Osteocyte (in vitro differentiated cells): ENCODE measurements at regions not wholly inside any gene's neighbourhood (a gene's known extent, or its start where the extent isn't known, plus 50 kb on each side); places are given as distances from the start of the nearest gene placed in this dataset.

Experiments
- DNase-seq: peaks from one replicate; pipeline ENCODE4 v3.0.0; 2021; ENCODE audit warnings: mixed read lengths; ENCODE audit not compliant: unreplicated experiment; ENCODE audit errors: extremely low spot score
- H3K27ac Mint-ChIP-seq: one replicate; pipeline ENCODE4 v1.8.0; 2021; ENCODE audit warnings: mild to moderate bottlenecking, mixed read lengths; ENCODE audit not compliant: unreplicated experiment
- H3K27me3 Mint-ChIP-seq: one replicate; pipeline ENCODE4 v1.8.0; 2021; ENCODE audit warnings: mixed read lengths; ENCODE audit not compliant: unreplicated experiment
- H3K36me3 Mint-ChIP-seq: one replicate; pipeline ENCODE4 v1.8.0; 2021; ENCODE audit warnings: mixed read lengths; ENCODE audit not compliant: unreplicated experiment
- H3K4me1 Mint-ChIP-seq: one replicate; pipeline ENCODE4 v1.8.0; 2021; ENCODE audit warnings: mixed read lengths; ENCODE audit not compliant: unreplicated experiment
- H3K4me3 Mint-ChIP-seq: one replicate; pipeline ENCODE4 v1.8.0; 2021; ENCODE audit warnings: mild to moderate bottlenecking, moderate library complexity, mixed read lengths; ENCODE audit not compliant: unreplicated experiment
- H3K9me3 Mint-ChIP-seq: one replicate; pipeline ENCODE4 v1.8.0; 2021; ENCODE audit warnings: mixed read lengths; ENCODE audit not compliant: unreplicated experiment
- TF ChIP-seq, protein P1 (sequence below): fragments of 200-600 bp; sonication (generic); IDR thresholded peaks from 2 replicates; pipeline ENCODE4 v1.5.0; 2021; ENCODE audit warnings: antibody characterized with exemption, mild to moderate bottlenecking, moderate library complexity

DNA sequence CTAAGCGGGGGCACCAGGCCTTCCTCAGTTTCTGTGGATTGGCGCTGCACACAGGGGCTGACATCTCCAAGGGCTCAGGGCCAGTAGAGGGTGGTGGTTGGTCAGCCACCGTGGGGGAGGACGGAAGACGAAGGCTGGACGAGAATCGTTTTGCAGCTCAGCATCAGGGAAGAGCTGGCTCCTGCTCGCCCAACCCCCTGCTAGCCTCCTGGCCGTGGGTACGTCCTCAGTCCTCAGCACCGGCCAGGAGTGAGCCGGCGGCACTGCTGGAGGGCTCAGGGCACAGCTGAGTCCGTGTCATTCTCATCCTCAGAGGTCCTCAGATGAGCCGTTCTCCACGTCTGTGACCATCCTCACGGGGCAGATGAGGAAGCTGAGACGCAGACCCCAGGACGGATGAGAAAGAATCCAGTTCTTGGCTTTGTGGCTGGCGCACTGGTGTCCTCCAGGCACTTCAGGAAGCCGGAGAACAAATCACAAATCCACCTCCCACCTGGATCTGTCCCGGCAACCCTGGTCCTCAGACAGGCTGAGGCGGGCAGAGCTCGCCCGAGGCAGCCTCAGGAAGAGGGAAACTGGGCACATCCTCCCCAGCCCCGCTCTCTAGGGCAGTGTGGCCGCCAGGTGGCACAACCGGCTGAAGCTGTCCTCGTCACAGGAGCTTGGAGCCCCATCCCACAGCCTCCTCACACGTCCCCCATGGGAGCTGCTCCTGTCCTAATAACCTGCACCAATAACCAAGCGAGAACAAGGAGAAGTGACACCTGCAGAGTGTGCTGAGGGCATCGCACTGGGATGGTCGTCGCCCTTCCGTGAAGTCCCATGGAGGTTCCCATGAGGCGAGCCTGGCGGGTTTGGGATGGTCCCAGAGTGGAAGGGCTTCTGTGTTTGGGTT lies 393.7 kb downstream of the BRD1 start:
- Mint-ChIP-seq H3K4me3 (no peak overlapping the region), H3K4me1 (no peaks in the 10 kb centered on the region), H3K9me3 (peaks cover 8% of the 10 kb centered on the region), H3K27ac (no peak overlapping the region), H3K36me3 (no peaks in the 10 kb centered on the region), H3K27me3 (peaks cover 7% of the 10 kb centered on the region)
- peak; percentile 80 for DNase-seq
- TF ChIP-seq, protein P1, sequence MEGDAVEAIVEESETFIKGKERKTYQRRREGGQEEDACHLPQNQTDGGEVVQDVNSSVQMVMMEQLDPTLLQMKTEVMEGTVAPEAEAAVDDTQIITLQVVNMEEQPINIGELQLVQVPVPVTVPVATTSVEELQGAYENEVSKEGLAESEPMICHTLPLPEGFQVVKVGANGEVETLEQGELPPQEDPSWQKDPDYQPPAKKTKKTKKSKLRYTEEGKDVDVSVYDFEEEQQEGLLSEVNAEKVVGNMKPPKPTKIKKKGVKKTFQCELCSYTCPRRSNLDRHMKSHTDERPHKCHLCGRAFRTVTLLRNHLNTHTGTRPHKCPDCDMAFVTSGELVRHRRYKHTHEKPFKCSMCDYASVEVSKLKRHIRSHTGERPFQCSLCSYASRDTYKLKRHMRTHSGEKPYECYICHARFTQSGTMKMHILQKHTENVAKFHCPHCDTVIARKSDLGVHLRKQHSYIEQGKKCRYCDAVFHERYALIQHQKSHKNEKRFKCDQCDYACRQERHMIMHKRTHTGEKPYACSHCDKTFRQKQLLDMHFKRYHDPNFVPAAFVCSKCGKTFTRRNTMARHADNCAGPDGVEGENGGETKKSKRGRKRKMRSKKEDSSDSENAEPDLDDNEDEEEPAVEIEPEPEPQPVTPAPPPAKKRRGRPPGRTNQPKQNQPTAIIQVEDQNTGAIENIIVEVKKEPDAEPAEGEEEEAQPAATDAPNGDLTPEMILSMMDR: no peak

DNA sequence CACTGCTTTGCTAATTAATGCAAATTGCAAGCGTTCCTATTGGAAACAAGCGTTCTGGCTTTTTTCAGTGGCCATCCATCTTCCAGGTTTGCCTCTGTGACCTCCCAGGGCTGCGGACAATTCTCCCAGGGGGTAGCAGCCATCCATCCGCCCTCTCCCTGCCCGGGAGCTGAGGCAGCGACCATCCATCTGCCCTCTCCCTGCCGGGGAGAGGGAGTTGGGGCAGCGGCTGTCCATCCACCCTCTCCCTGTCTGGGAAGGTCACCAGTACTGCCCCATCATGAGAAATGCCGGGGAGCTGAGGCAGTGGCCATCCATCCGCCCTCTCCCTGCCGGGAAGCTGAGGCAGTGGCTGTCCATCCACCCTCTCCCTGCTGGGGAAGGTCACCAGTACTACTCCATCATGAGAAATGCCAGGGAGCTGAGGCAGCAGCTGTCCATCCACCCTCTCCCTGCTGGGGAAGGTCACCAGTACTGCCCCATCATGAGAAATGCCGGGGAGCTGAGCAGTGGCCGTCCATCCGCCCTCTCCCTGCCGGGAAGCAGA lies 394.7 kb downstream of the BRD1 start:
- Mint-ChIP-seq H3K27me3 (peaks cover 7% of the 10 kb centered on the region), H3K36me3 (no peaks in the 10 kb centered on the region), H3K9me3 (peaks cover 8% of the 10 kb centered on the region), H3K4me1 (no peaks in the 10 kb centered on the region), H3K4me3 (no peak overlapping the region), H3K27ac (no peak overlapping the region)
- TF ChIP-seq, protein P1: no peak
- peak; percentile 46 for DNase-seq

DNA sequence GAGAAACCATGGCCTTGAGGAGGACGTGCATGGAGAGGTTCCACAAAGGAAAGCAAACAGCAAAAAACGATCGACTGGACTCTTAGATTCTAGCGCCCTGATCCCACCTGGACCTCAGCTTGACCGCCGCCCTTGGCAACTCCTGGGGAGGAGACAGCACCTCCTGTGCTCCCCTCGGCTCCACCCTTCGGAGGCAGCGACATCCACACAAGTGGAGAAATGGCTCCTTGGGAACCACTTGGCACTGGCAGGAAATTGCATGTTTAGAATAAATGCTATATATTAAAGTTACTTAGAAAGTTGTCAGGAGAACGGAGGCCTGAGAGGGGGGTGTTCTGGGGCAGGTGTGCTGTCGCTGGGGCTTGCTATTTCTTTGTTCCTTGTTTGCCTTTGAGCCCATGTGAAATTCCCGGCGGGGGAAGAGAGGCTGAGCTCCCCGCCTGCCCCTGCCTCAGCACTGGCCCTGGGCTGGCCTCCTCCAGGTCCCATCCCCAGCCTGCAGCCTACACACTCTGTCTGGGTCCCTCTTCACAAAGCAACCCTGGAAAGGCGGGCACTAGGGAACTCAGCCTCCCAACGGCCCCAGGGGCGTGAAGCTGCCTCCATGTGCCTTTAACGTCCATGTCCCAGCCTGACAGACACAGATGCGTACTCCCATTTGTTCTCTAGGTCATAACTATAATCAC lies 395.3 kb downstream of the BRD1 start:
- Mint-ChIP-seq H3K36me3 (no peaks in the 10 kb centered on the region), H3K27ac (no peak overlapping the region), H3K27me3 (peaks cover 7% of the 10 kb centered on the region), H3K4me3 (no peak overlapping the region), H3K9me3 (peaks cover 8% of the 10 kb centered on the region), H3K4me1 (no peaks in the 10 kb centered on the region)
- DNase-seq: peak; percentile 57
- TF ChIP-seq, protein P1: no peak

DNA sequence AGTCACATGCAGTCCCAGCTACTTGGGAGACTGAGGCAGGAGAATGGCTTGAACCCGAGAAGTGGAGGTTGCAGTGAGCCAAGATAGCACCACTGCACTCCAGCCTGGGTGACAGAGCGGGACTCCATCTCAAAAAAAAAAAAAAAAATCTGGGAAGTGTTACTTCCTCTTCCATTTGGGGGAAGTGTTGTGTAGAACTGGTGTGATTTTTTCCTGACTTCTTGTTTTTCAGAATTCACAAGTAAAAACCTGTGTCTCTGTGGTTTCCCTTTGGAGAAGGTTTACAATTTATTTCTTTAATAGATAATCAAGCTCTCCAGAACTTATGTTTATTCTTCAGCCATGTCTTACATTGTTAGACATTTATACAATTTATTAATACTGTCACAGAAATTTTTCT lies 396.1 kb downstream of the BRD1 start:
- TF ChIP-seq, protein P1: no peak
- peaks cover 7% of the 10 kb centered on the region for H3K27me3 Mint-ChIP-seq
- no peak overlapping the region for H3K27ac Mint-ChIP-seq
- no peak overlapping the region for H3K4me3 Mint-ChIP-seq
- no peak for DNase-seq
- peaks cover 3% of the 10 kb centered on the region for H3K9me3 Mint-ChIP-seq
- no peaks in the 10 kb centered on the region for H3K4me1 Mint-ChIP-seq
- H3K36me3 Mint-ChIP-seq: no peaks in the 10 kb centered on the region

DNA sequence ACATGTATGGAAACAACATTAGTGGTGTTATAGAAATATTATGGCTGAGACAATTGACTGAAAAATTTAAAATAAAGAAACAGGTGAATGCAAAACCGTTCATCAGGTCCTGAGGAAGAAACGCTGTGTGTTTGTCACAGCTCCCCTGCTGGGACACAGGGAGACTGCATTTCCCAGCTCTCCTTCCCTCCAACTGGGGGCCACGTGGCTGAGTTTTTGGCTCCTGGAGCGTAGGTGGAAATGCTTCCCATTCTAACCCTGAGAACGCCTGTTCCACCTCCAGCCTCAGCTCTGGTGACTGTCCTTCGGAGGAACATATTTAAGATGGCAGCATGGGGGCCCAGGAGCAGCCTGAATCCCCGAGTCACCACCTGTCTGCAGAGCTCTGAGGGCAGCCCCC lies 398.6 kb downstream of the BRD1 start:
- peak; percentile 53 for DNase-seq
- TF ChIP-seq, protein P1: no peak
- H3K27me3 Mint-ChIP-seq: peaks cover 7% of the 10 kb centered on the region
- H3K4me1 Mint-ChIP-seq: peaks cover 19% of the 10 kb centered on the region
- H3K4me3 Mint-ChIP-seq: no peak overlapping the region
- H3K36me3 Mint-ChIP-seq: no peaks in the 10 kb centered on the region
- no peaks in the 10 kb centered on the region for H3K9me3 Mint-ChIP-seq
- no peak overlapping the region for H3K27ac Mint-ChIP-seq
